RWPE1 (cell line): ENCODE measurements at regions not wholly inside any gene's neighbourhood (a gene's known extent, or its start where the extent isn't known, plus 50 kb on each side); places are given as distances from the start of the nearest gene placed in this dataset.
"Not testable (repeated sequence)": the region's sequence is repeated elsewhere in the genome, so short reads cannot be mapped to it uniquely, and the experiment has no call there.

Experiments used
- CTCF ChIA-PET: fragments of 350-600 bp; sonication (Branson Sonifier 250); formaldehyde crosslinking; extraction: SDS; loops from one replicate; lab custom pipeline; 2021; lab: Yijun Ruan, JAX
- POLR2A ChIA-PET: fragments of 400-600 bp; formaldehyde crosslinking; extraction: SDS; loops from one replicate; lab custom pipeline; 2020; ENCODE audit warnings: antibody characterized with exemption; ENCODE audit not compliant: low non-redundant PET; lab: Yijun Ruan, JAX
- DNase-seq: peaks from one replicate; pipeline ENCODE4 v3.0.0; 2012; ENCODE audit warnings: low spot score
- H3K27ac ChIP-seq: fragments of 450-650 bp; 2 replicates; pipeline ENCODE4 v1.5.1; 2017
- CTCF ChIP-seq: fragments of 450-650 bp; conservative IDR thresholded peaks from 2 replicates; pipeline ENCODE4 v1.5.1; 2017; ENCODE audit warnings: low read depth, mild to moderate bottlenecking

- H3K27ac ChIP-seq, result no peak overlapping the region
- ChIA-PET POLR2A (no interaction called here), CTCF (interaction anchor here (0.6 kb wide), 1 partner anchor 190 kb away, joined by 3 read pairs; no protein-coding TSS in a partner anchor)
- no peak for TF ChIP-seq CTCF
- no peak for DNase-seq
Measured at GRCh38 chr9:119884438-119884837, 515.2 kb upstream of the BRINP1 start.

GRCh38 chr9:119881898-119882297 is 512.7 kb upstream of the BRINP1 start:
- CTCF ChIA-PET, result interaction anchor here (0.6 kb wide), 1 partner anchor 427 kb away, joined by 3 read pairs; no protein-coding TSS in a partner anchor
- no peak for TF ChIP-seq CTCF
- H3K27ac ChIP-seq, result no peak overlapping the region
- POLR2A ChIA-PET, result no interaction called here
- DNase-seq, result no peak

- CTCF ChIA-PET, result no interaction called here
- no peak overlapping the region for H3K27ac ChIP-seq
- POLR2A ChIA-PET, result no interaction called here
- TF ChIP-seq CTCF, result no peak
- no peak for DNase-seq
Measured at GRCh38 chr9:119880361-119880760, 511.1 kb upstream of the BRINP1 start.

GRCh38 chr9:119877306-119877705 is 508.1 kb upstream of the BRINP1 start:
- no peak for TF ChIP-seq CTCF
- CTCF ChIA-PET, result interaction anchor here (0.7 kb wide), 1 partner anchor 58 kb away, joined by 5 read pairs; no protein-coding TSS in a partner anchor
- no peak overlapping the region for H3K27ac ChIP-seq
- DNase-seq, result no peak
- POLR2A ChIA-PET, result no interaction called here

GRCh38 chr9:119873877-119874276 is 504.6 kb upstream of the BRINP1 start:
- no peak for TF ChIP-seq CTCF
- ChIA-PET POLR2A (no interaction called here), CTCF (no interaction called here)
- H3K27ac ChIP-seq, result no peak overlapping the region
- no peak for DNase-seq

- H3K27ac ChIP-seq, DNase-seq, CTCF ChIA-PET, POLR2A ChIA-PET: not testable (repeated sequence)
Measured at GRCh38 chr9:119870251-119870650, 501.0 kb upstream of the BRINP1 start.

GRCh38 chr9:119868694-119869093 is 499.5 kb upstream of the BRINP1 start:
- TF ChIP-seq CTCF, result no peak
- ChIA-PET POLR2A (no interaction called here), CTCF (no interaction called here)
- no peak overlapping the region for H3K27ac ChIP-seq
- DNase-seq, result no peak
